H7 (cell line): ENCODE measurements at regions not wholly inside any gene's neighbourhood (a gene's known extent, or its start where the extent isn't known, plus 50 kb on each side); places are given as distances from the start of the nearest gene placed in this dataset.

ENCODE experiments used
- DNase-seq: peaks from one replicate; pipeline ENCODE4 v3.0.0; 2012
- H3K27me3 ChIP-seq: 2 replicates; pipeline ENCODE4 v1.6.0; 2011; ENCODE audit warnings: mild to moderate bottlenecking, low read length; ENCODE audit not compliant: control insufficient read depth, insufficient read depth
- H3K36me3 ChIP-seq: replicated peaks from 2 replicates; pipeline ENCODE4 v1.5.1; 2011; ENCODE audit warnings: low read length; ENCODE audit not compliant: control insufficient read depth, insufficient read depth
- H3K4me3 ChIP-seq: 2 replicates; pipeline ENCODE4 v1.5.1; 2011; ENCODE audit warnings: low read depth, mild to moderate bottlenecking, control low read depth, low read length, moderate library complexity; ENCODE audit not compliant: insufficient read depth

DNA sequence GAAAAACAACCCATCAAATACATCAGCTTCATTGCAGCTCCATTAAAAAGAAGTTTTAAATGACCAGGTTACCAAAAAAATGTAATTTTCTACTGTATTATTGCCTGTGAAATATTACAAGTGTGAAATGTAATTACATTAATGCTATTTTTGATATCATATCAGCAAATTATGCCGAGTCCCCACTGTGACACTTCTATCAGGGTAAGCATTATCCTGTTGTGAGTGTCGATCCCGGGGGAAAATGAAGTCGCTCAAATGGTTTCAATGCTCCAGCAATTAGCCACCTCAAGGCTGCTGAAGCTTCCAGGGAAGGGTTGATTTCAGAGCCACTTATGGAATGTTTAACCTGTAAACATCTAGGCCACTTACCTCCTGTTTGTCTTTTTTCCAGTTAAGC is 70.4 kb downstream of the RCN1 start:
- H3K27me3 ChIP-seq = no peaks in the 10 kb centered on the region
- no peak overlapping the region for H3K4me3 ChIP-seq
- H3K36me3 ChIP-seq = no peaks in the 10 kb centered on the region
- DNase-seq = no peak

DNA sequence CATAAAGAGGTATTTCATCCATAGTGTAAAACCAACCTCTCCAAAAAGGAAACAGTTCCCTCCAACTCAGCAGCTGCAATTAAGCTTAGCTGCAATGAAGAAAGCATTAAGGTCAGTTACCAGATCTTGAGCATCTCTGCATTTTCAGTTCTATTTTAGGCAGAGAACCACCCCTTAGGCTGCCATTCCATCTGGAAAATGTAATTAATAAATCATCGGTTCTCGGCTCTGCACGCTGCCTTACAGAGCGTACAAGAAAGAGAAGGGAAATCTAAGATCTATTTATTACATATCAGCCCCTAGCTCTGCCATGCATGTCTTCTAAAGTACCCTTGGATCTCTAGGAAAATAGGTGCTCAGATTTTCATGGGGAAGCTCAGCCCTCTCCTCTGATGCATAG is 71.5 kb downstream of the RCN1 start:
- H3K36me3 ChIP-seq = no peaks in the 10 kb centered on the region
- H3K27me3 ChIP-seq = no peaks in the 10 kb centered on the region
- H3K4me3 ChIP-seq = no peak overlapping the region
- no peak for DNase-seq

DNA sequence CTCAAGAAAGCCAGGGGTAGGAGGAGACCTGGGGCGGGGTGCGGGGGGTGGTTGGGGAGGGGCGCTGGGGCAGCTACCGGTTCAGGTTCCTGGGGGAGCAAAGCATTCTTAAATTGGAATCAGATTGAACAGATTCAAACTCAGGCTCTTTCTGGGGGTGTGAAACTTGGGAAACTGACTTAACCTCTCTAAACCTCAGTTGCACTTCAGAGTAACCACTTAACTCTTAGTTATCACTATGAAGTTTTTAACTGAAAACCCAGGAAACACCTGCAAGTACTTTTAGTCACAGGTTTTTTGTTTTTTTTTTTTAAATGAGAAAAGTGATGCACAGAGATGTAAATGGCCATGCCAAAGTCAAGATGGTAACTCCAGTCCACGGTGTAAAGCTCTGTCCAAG is 72.0 kb downstream of the RCN1 start:
- no peak for DNase-seq
- Histone ChIP-seq H3K27me3 (no peaks in the 10 kb centered on the region), H3K4me3 (no peak overlapping the region), H3K36me3 (no peaks in the 10 kb centered on the region)

DNA sequence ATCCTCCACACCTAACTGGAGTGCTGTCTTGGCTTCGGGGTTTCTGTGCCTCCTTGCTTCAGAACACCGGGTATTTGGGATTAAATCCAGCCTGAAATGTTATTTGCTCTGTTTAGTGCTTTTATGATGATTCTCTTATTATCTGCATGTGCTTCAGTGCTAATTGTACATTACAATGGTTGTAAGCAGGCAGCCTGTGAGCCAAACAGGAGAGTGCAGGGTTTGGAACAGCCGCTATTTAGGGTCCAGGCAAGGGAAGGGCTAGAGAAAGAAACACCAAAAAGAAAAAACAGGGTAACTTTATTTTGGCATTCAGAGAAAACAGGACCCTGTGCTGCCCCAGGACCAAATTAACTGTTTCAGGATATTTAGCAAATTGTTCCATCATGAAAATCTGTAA is 72.7 kb downstream of the RCN1 start:
- H3K36me3 ChIP-seq = no peaks in the 10 kb centered on the region
- H3K27me3 ChIP-seq = no peaks in the 10 kb centered on the region
- no peak for DNase-seq
- H3K4me3 ChIP-seq = no peak overlapping the region

DNA sequence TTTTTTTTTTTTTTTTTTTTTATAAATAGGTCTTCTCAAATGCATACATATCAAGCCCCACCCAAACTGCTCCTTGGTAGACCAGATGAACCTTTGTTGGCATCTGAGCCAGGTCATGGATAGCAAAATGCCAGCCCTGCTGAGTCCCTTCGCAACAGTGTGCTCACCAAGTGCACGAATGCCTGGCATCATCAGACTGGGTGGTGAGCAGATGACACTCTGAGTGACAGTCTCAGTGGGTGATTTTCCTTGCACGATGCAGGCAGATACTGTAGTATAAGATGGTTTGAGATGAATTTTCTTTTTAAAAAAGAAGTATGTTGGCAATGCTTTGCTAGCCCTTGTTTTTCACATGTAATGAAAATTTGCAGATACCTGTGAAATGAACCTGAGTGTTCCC is 74.0 kb downstream of the RCN1 start:
- H3K4me3 ChIP-seq = no peak overlapping the region
- H3K27me3 ChIP-seq = no peaks in the 10 kb centered on the region
- no peaks in the 10 kb centered on the region for H3K36me3 ChIP-seq
- DNase-seq = no peak

DNA sequence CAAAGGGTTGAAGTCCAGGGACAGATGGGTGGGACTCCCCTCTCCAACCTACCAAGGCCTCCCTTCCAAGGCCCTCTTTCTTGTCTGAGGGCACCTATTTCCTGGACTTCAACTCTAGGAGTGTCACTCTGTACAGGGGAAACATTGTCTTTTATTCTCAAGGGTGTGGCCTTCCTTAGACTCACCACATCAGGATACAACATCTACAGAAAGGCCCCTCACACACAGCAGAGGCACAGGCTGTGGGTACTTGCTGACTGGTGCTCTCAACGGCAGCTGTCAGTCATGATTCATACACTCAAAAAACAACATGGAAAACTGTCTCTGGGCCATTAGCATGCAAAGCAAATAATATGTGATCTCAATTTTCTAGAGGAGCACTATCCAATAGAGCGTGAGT is 78.0 kb downstream of the RCN1 start:
- no peaks in the 10 kb centered on the region for H3K36me3 ChIP-seq
- no peaks in the 10 kb centered on the region for H3K27me3 ChIP-seq
- DNase-seq = no peak
- H3K4me3 ChIP-seq = no peak overlapping the region

DNA sequence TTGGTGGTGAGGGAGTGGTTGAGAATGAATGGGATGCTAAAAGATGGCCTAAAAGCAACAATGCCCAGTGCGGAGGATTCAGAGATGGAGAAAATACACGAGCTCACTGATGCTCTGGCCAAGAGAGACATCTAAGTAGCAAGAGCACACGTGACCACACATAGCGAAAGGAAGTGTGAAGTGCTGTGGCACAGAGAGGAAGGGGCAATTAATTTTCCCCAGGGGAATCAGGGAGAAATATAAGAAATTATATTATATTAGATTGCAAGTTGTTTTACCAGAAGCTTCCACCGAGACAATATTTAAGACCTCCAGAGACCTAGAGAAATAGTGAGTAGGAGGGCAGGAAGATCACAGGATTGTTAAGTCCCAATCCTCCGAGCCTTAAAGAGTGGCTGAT is 80.6 kb downstream of the RCN1 start:
- H3K27me3 ChIP-seq = no peaks in the 10 kb centered on the region
- H3K36me3 ChIP-seq = no peaks in the 10 kb centered on the region
- no peak overlapping the region for H3K4me3 ChIP-seq
- no peak for DNase-seq

DNA sequence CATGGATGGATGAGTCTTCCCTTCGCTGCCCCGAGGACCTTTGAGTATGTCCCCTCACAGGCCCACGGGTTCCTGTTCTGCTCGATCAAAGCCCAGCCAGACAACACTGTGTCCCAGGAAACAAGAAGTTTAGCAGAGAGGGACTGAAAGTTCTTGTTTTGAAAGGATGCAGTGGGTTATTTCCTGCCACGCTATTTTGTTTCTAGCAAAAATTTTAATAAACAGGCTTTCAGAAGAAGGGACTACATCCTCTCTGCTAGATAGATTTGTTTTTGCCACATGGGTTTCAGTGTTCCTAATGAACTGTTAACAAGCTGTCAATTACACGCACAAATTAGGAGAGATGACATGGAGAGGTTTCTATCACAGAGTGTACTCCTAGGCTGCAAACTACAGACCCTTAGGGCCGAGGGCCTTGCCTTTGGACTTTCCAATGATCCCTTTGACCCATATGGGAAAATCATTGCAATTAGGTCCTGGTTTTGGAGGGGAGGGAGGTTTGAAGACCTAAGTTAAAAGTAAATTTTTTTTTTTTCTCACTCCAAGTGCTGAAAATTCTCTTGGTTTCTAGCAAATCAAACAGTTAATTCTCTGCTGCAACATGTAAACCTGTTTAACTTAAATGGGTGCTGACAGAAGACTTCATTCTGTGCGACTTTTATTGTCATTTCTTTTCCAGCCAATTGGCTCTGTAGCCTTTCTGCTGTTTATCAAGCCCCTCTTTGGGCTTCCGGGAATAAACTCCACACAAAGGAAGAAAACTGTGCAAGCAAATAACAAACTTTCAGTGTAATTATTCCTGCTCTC is 81.4 kb downstream of the RCN1 start:
- Histone ChIP-seq H3K4me3 (no peak overlapping the region), H3K36me3 (no peaks in the 10 kb centered on the region), H3K27me3 (no peaks in the 10 kb centered on the region)
- DNase-seq = no peak

DNA sequence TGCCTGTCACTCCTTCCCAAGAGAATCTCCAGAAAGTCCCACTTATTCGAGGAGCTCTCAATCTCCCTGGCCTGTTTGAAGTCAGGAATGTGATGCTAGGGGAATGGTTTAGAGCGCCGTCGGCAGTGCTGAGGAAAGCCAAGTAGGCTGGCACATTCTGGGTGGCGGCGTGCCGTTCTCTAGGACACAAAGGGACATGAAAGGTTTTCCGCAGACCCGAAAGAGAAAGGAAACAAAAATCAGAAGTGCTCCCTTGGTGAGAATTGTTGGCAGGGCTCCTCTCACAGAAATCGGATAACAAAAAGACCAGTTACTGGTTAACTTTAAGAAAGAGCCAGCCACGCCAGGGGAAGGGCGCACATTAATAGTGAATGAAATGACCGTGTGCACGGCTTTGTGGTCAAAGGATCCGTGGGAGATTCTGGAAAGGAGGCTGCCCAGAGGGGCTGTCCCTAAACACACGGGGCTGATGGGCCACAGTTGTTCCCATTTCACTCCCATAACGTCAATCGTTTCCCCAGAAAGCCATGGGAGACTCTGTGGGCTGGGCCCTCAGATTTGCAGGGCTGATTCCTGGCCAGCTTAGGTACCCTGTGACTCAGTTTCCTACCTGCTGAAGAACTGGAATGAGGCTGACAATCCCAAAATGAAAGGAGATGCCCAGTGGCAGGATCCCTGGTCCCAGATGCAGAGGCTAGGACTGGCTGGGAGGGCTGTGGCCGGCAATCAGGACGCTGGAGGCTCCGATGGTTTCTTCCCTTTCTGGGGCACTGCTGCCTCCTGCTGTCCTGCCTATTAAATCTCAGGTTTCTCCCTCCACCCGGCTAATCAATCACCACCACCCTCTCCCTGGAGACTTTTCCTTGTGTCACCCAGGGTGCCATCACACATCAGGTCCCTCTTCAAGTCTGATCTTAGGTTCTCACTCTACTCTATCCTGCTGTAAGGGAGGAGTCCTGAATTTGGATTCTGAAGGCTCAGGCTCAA is 82.3 kb downstream of the RCN1 start:
- Histone ChIP-seq H3K4me3 (no peak overlapping the region), H3K27me3 (no peaks in the 10 kb centered on the region), H3K36me3 (no peaks in the 10 kb centered on the region)
- DNase-seq = peak; percentile 78

DNA sequence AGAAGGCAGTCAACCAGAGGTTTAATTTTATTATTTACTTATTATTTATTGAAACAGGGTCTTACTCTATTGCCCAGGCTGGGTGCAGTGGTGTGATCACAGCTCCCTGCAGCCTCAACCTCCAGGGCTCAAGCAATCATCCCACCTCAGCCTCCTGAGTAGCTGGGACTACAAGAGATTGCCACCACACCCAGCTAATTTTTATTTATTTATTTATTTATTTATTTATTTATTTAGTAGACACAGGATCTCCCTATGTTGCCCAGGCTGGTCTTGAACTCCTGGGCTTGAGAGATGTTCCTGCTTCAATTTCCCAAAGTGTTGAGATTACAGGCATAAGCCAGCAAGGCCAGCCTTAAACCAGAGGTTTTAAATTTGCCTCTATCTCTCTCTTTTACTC is 83.1 kb downstream of the RCN1 start:
- Histone ChIP-seq H3K36me3 (no peaks in the 10 kb centered on the region), H3K4me3 (no peak overlapping the region), H3K27me3 (no peaks in the 10 kb centered on the region)
- no peak for DNase-seq

DNA sequence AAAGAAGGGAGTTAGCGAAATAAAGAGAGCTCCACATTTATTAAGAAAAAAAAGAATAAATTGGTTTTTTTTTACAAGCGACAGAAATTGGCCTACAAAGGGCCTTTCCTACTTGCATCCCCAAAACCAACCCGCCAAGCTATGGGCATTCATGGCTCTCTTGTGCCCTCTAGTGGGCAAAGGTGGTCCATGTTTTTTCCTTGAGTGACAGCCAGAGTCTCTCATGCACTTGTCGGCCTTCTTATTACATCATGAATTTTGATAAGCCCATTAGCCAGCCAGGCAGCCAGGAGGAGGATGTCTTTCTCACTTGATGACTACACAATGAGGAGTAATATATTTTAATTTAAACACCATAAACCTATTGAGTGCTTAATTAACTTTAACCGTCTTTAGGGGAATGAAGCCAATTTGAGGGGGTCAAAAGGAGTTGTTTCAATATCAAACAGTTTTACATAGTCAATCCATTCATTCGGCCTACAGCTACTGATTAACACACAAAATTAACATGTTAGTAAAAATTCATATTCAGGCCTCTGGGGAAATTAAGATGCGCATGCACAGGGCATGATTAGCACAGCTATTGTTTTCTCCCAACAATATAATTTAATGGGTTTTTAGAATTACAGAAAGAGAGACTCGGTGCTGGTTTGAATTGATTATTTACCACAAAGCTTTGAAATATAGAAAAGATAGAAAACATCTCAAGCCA is 85.5 kb downstream of the RCN1 start:
- H3K27me3 ChIP-seq = no peaks in the 10 kb centered on the region

DNA sequence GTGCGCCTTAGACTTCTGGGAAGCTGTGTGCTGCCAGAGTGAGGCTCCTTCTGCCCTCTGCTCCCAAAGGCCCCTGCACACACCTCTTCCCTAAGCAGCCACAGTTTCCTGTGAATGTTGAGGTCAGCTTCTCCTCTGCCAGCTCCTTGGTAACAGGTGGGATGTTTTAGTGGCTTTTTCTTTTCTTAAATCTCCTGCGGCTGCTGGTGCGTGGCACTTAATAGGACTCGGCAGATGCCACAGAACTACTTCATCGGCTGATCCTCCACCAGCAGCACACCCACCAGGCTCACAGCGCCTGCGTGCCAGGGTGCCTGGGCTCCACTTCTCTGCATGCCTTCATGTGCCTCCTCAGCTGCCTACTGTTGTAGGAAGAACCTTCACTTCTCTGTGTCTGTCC is 87.8 kb downstream of the RCN1 start:
- Histone ChIP-seq H3K27me3 (no peaks in the 10 kb centered on the region), H3K36me3 (no peaks in the 10 kb centered on the region), H3K4me3 (no peak overlapping the region)
- DNase-seq = no peak

More for the DNA sequence above, 85.5 kb downstream of the RCN1 start:
- H3K4me3 ChIP-seq = no peak overlapping the region
- H3K36me3 ChIP-seq = no peaks in the 10 kb centered on the region
- DNase-seq = peak; percentile 76

DNA sequence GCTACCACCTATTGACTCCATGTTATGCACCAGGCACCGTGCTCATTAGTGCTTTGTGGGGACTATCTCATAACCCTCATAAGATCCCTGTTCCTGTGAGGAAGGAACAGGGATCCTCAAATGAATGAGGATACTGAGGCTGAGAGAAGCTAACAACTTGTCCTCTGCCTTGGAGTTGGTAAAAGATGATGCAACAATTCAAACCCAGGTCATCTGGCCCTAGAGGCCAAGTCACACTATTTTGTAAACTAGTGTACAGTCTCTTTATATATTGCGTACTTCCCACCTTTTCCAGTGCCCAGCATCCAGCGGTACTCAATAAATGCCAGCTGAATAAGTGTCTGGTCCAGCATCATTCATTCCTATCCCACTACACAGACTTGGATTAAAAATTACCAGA is 92.6 kb downstream of the RCN1 start:
- DNase-seq = no peak
- Histone ChIP-seq H3K4me3 (no peak overlapping the region), H3K27me3 (no peaks in the 10 kb centered on the region), H3K36me3 (no peaks in the 10 kb centered on the region)

DNA sequence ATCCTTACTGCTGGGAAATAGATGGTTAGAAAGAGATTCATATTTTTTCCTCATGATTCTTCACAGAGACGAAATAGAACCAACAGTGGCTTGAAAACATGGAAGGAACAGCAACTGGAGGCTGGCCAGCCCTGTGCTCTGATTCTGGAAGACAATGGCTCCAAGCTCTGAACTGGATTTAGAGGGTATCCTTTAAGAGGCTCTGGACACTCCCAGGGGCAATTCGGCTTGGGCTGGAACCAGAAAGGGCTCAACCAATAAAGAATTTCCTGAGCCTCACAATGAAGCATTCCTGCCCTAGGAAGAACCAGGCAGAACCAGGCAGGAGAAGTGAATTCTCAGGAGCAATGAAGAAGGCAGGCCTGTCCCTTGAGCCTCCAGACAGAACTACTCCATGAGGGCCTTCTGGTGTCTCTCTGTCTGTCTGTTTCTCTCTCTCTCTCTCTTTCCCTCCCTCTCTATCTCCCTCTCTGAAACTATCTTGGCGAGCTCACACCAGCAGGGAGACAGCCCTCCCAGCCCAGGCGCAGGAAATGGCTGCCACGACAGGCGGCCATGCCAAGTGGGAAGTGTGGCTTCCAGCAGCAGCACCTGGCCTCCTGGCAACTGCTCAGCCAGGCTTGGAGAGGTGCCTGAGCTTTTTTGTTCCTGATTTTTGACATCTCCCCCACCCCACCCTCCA is 93.3 kb downstream of the RCN1 start:
- no peaks in the 10 kb centered on the region for H3K27me3 ChIP-seq
- no peak for DNase-seq
- no peaks in the 10 kb centered on the region for H3K36me3 ChIP-seq
- no peak overlapping the region for H3K4me3 ChIP-seq
